NCI-H446 (cell line): ENCODE measurements at regions not wholly inside any gene's neighbourhood (a gene's known extent, or its start where the extent isn't known, plus 50 kb on each side); places are given as distances from the start of the nearest gene placed in this dataset.
"Not testable (repeated sequence)": the region's sequence is repeated elsewhere in the genome, so short reads cannot be mapped to it uniquely, and the experiment has no call there.

Source experiments
- DNase-seq, 2 experiments: peaks; one replicate each; lab custom pipeline; 2025; lab: John Stamatoyannopoulos, UW

DNA sequence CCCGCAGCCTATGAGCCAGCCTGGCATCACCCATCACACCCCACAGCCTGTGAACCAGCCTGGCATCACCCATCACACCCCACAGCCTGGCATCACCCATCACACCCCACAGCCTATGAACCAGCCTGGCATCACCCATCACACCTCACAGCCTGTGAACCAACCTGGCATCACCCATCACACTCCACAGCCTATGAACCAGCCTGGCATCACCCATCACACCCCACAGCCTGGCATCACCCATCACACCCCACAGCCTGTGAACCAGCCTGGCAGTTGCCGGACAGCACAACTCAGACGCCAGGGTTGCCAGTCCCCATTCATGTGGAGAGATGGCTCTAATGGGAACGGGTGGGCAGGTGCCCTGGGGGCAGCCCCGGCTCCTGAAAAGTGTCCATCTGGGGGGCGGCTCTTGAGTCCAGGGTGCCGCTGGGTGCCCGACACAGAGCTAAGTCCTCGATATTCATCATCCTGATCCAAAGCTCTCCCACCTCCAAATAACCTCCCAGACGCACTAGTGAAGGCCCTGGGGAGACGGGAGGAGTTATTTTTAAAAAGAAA lies 116.9 kb upstream of the AFDN start:
- not testable (repeated sequence) for DNase-seq

DNA sequence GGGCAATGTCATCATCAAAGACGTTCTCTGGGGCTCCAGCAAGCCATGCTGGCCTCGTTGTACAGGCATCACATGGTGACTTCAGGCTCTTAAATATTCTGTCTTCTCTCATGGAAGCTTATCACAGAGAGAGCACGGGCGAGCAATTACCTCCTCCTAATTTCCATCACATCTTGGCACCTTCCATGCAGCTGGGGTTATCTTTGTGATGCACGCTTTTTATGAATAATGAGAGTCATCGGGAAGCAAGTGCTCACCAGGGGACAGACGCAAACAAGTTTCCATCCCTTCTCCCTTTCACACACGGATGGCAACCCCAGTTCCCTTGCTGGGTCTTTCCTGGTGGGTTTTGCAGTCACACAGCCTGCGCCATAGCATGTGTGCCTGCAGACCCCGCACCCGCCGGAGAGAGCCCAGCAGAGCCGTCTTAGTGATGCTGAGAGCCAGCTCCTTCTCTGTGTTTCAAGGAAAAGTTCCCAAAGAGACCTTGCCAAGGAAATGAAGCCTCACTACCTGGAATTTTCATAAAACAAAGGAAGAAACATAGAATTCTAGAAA lies 116.3 kb upstream of the AFDN start:
- DNase-seq: no peak

DNA sequence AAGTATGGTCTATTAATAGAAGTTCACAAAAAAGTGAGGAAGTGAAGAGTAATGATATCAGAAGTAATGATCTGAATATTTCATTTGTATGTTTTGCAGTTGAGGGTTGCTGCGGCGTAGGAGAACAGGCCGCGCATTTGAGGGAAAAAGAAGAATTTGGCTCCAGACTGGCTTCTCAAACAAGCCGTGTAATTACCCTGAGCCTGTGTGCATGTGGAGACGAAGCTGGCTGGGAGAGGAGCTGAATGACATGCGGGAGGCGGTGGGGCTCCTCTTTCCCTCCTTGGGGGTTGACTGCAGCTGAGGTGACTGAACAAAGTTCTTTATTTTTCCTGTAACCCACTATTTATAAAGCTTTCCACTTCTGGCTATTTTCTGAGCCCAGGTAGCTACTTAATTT lies 115.5 kb upstream of the AFDN start:
- no peak for DNase-seq

DNA sequence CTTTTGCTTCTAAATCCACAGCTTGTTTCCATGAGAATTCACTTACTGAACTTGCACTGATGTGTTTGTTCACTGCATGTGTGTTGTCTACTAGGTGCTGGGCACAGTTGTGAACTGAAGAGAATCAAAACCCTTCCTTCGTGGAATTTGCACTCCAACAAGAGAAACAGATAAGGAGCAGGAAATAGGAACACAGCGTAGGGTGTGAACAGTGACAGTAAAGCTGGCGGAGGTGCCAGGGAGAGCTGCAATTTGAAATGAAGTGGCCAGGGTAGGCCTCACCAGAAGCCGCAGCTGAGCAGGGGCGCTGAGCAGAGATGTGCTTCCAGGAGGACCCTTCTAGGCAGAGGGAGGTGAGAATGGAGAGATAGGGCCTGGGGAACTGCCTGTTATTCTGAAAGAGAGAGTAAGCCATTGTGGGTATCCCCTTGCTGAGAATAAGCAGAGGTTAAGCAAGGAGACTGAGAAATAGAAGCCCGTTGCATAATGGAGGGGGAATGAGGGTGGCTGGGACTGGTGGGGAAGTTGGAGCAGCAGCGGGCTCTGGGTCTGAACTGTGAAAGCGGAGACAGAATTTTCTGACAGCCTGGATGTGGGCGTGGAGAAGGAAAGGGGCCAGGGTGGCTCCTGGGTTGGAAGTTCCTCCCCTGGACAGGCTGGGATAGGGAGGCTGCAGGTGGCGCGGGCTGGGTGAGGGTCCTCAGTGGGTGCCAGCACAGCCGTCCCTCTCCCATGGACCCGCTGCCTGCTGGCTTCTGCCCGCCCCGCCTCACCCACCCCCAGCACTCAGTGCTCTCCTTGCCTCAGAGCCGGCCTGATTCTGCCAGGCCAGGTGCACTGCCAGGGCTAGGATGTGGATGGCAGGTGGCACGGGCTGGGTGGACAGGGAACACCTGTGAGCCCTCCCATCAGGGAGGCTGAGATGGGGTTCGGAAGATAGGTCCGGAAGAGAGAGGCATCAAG lies 114.7 kb upstream of the AFDN start:
- no peak for DNase-seq

DNA sequence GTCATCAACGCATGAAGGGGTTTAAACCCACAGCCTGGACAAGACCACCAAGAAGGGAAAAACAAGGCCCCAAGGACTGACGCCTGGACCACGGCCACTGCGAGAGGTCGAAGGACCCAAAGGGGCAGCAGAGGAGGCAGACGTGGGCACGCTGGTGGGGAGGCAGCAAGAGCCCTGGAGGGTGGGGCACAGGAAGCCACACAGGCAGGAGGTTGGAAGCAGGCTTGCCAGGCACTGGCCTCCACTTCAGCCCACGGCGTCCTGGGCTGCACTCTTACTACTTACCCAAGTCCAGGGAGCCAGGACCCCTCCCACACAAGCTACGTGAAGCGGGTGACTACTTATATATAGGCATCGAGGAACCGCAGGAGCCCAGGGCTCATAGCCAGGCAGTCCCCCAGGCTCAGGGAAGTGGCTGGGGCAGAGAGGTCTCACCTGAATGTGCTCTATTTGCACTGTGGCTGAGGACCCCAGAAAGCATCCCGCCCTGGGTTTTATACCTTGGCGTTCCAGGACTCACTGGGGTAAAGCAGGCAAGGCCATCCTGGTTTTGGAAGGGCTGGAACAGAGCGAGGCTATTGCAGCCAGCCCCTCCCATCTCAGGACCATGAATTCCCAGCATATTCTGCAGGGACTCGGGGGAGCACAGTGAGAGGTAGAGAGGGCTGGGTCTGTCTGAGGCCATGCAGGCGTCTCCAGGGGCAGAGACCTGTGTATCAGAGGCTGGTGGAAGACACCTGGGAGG lies 113.8 kb upstream of the AFDN start:
- no peak for DNase-seq

DNA sequence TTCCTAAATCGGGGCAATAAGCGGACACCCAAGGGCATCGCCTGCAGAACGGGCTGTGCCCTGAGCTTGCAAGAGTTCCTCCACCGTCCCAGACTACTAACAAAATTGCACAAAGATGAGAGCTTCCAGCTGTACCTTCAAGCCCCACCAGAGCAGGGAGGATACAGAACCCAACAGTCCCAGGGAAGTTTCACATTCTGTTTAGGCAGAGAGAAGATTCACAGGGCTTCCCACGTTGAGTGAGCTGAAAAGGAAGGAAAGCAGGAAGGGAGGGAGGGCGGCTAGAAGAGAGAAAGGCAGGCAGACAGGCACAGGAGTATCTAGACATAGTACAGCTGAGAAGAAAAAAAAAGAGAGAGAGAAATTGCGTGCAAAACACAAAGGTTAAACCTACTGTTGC lies 112.6 kb upstream of the AFDN start:
- DNase-seq: no peak

DNA sequence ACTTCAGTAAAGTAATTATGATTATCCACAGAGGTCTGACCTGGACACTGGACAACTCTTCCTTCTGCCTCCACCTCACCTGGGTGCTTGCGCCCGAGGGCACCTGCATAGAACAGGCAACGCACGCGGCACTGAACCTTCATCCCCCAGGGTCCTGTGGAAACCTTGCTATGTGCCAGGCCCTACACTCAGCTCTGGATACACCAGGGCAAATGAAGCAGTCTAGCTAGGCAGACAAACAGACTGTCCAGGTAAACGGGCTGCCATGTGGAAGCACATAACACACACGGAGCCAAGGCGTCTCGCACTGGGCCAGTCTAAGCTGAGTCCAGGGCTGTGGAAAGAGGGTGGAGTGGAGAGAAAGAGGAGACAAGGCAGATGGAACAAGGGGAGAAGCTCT lies 109.3 kb upstream of the AFDN start:
- DNase-seq: no peak

DNA sequence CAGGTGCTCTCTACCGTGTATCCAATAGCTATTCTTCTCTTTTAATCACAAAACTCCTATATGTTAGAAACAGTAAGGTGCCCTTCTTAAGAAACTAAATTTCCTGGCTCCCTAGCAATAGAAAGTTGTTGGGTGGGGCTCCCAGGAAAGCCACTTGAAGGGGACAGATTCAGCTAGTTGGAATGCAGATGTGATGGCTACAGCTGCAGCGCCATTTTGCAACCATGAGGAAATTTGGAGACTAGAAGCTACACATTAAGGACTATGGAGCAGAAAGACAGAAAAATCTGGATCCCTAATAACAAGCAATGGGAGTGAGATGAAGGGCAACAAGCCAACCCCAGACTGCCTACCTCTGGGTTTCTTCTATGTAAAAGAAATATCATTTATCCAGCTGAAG lies 108.8 kb upstream of the AFDN start:
- DNase-seq: no peak

DNA sequence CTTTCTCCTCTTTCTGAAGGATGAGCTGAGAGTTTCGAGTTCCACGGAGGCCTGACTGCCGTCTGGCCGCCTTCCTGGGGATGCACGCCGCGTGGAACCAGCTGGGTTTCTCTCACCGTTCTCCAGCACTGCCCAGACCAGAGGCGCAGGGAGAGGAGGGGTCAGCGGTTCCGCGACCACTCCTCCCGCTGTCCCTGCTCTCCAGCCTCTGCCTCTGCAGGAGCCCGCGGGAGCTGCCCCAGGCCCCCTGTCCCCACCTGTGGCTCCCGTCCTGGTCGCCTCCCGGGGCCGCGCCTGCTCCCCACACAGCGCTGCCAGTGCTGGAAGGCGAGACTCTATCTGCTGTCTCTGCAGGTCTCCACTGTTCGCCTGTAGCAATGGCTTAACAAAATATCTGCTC lies 106.8 kb upstream of the AFDN start:
- no peak for DNase-seq

DNA sequence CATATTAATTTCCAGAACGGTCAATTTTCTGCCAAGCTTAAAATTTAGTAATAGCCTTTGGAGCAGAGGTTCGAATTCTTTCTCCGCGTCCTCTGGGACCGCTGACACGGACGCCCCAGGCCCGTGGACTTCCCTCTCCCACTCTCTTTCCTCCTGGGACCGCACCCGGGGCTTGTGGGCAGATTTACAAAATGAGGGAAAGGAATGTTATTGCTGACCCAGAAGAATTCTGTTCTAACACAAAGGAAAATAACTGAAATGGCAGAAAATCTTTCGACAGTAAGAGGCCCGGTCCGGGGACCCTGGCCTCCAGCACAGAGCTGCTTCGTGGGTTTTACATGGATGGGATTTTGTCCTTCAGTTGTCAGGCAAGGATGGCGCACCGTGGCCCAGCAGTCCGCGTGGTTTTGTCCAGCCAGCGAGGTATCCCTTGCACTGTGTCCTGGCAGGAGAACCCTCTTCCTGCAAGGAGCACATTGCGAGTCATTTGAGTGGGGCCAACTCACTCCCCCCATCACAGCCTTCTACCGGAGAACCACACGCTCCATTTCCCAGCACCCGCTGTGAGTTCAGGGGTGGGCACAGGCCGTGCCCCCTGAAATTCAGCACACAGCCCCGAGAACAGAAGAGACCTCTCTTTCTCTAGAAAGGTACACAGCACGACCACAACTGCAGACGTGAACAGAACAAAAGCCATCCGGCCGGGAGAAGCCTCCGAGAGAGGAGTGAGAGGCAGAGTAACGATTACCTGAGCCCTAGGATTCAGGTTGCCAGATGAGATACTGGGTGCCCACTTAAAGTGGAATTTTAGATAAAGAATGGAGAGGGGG lies 106.0 kb upstream of the AFDN start:
- no peak for DNase-seq

DNA sequence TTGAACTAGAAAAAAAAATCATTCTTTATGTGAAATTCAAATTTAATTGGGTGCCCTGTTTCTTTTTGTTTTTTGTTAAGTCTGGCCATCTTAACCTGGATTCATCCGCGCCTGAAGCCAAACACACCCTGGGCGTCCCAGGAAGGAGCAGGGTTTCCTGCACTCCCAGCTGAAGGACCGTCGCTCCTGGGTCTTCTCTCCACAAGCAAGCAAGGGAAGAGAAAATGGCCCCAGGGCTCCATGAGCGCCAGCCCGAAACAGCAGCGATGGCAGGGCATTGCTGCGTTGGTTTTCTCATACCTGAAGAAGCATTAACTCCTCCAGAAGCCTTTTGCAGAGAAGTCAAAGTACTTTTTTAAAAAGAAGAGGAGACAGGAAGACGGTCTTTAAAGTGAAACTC lies 105.4 kb upstream of the AFDN start:
- no peak for DNase-seq

DNA sequence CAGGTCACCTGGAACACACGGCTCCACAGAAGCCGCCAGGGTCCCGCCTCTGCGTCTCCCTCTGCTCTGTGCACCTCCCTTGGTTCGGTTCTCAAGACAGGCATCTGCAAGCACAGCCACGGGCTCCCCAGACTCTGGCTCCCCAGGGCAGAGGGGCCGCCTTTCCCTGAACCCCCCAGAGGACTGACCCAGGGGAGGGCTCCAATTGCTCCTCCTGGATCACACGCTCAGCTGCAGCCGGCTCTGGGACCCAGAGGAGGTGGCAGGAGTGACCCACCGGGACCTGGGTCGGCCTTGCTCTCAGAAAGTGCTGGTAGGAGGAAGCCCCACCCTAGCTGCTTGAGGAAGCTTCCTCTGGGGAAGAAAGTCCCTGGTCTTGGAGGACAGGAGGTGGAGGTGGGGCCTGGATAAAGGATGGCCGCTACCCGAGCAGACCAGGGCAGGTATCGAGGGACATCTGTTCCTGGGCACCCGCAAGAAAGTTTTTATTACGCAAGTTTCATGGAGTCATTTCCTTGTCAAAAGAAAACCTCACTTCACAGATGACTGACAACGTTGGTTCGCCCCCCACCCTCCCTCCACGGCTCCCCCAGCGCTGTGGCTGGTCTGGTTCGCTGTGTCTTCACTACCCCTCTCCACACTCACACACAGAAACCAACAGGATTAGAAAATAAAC lies 103.9 kb upstream of the AFDN start:
- DNase-seq: no peak

DNA sequence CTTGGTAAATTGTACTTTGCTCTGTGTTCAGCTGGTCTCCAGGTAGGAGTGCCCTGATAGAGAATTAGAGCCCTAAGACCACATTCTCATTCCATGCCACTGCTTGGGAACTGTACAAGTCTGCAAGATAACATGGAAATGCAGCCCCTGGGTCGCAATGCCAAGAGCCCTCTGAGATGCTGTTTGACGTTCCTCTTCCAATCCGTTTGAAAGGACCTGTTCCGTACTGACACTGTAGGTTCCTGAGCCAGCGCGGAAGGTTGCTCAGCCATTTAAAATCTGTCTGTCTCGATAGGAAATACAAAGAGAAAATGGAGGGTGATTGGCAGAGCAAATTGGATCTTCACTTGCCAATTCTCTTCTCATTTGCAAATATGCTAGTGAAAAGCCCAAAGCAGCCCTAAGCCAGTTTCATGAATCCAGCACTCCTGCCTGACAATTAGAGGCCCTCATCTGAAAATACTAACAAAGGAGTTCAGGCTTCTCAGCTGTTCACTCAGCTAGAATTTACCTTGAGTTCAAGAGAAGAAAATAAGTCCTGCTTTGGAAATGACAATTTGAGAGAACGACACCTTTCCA lies 100.6 kb upstream of the AFDN start:
- DNase-seq: no peak

DNA sequence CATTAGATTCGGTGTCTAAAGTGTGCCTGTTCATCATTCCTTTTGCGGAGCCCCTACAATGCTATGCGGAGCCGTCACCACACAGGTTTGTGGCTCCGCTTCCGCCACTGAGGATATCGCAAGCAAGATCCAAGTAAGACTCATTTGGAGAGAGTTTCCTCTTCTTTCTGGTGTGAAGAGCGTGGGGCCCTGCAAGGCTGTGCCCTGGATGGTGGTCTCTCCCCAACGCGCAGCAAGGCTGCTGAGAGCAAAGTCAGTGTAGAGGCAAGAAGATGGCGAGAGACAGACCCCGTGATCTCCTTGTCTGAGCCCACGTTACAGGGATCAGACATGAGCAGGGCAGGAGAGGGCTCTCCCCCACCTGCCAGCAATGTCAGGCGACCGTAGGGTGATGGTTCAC lies 96.3 kb upstream of the AFDN start:
- DNase-seq: no peak

DNA sequence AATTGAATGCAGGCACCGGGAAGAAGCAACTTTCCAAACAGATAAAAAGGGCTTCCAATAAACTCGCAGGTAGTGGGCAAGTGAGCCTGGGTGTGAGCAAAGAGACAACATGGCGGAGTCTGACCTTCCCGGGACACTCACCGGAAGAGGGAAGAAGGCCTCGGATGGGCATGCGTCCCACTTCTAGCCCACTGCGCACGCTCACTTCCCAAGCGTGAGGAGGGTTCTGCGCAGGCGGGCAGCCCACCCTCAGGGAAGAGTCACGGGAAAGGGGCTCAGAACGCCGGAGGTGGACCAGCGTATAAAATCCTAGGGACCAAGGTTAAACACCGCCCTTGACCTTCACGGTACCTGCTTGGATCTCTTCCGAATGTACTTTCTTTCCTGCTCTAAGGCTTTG lies 95.5 kb upstream of the AFDN start:
- no peak for DNase-seq

DNA sequence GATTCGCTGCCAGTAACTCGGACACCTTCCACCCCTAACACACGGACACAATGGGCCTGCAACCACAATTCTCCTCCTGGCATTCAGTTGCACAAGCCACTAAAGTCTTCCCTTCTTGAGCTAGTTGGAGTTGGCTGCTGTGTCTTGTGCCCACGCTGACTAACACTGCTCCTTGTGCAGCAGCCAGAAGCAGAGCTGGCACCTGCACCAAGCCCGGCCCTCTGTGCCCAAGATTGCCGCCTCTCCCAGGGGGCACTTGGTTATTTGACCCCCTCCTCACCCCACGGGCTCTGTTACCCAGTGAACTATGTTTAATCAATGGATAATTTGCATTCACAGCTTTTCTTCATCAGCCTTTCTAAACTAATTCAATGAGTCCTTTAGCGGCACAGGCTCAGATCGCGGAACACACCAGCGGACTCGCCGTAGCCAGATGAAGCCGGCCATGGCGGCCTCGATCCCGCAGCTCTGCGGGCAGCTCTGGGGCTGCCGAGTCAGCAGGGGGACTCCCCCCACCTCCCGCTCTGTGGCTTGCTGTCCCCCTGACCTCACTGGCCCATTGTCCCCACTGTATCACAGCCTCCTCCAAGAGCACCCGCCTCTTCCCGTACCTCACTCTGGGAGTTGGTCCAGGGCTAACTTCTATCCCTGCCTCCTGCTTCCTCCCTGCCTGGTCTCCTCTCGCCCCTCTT lies 94.8 kb upstream of the AFDN start:
- no peak for DNase-seq

DNA sequence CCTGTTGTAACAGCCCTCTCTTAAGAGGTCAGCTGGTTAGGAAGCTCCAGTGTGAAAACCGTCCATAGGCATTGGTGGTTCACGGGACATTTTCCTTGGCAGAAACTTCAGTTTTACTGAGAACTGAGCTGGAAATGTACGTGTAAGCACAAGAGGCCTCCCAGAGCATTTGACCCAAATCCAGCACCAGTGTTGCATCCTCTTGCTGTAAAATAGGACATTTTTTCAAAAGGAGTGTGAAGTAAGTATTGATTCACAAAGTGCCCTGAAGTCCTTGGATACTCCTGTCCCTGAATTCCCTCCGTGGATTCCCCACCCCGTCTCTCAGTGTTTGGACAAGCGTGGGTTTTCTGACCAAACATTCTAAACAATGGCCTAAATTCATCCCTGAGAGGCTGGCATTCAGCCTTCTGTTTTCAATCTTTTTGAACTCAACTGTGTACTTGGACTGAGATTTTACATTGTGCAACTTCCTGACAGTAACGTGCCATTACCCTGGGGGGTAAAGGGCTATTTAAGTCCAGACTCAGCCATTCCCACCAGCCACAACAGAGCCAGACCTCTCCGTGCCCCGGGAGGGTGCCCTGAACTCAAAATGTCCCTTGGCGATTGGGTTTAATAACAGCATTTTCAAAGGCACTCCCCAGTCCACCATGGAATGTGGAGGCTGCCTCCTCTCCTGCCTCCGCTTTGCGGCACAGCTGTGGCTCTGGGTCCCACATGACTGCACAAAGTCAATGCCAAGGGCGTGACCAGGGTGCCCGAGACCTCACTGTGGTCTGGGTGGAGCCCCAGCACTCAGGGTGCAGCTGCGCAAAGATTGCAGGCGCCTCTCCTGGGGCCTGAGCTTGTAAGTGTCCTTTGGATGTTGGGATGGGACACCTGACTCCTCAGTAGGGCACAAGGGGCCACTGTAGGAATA lies 92.7 kb upstream of the AFDN start:
- DNase-seq: no peak

DNA sequence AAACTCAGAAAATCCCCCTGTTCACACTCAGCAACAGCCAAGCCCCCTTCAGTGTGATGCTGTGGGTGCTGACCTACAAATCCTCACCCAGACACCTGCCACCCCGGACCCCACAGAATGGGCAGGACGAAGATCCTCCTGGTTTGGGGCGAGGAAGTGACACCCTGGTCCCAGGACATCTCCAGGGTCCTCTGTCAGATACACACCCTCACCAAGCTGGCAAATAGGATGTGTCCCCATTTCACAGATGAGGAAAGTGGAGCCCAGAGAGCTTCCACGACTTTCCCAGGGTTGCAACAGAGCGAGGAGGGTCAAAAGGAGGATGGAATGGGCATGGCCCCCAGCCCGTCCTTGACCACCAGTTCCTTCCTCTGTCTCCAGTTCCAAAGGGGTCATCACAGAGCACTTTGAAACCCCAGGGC lies 92.0 kb upstream of the AFDN start:
- DNase-seq: no peak
